HuH-7 (cell line): ENCODE measurements at regions not wholly inside any gene's neighbourhood (a gene's known extent, or its start where the extent isn't known, plus 50 kb on each side); places are given as distances from the start of the nearest gene placed in this dataset.
"Not testable (repeated sequence)": the region's sequence is repeated elsewhere in the genome, so short reads cannot be mapped to it uniquely, and the experiment has no call there.

Experiments
- DNase-seq: peaks from one replicate; pipeline ENCODE4 v3.0.0; 2011; ENCODE audit warnings: low spot score

DNA sequence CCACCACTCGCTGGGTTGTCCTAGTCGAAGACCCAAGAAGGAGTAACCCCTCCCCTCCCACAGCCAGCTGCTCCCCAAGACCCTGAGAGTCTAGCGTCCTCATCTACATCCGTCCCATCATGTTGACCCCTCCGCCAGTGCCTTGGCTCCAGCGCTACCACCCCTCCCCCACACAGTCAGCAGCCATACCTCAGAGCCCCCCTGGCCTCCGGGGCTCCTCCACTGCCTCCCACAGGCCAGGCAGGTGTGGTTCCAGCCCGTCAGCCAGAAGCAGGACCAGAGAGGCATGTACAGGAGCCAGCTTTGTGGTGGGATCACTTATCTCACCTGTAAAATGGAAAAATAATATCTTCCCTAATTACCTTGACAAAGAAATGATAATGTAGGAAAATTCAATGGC lies 51.5 kb upstream of the PHF21B start:
- DNase-seq, result no peak

- no peak for DNase-seq
These were observed 54.8 kb upstream of the PHF21B start for GRCh38 chr22:45064313-45065278.

- no peak for DNase-seq
These were observed 55.9 kb upstream of the PHF21B start for GRCh38 chr22:45065726-45066125.

DNA sequence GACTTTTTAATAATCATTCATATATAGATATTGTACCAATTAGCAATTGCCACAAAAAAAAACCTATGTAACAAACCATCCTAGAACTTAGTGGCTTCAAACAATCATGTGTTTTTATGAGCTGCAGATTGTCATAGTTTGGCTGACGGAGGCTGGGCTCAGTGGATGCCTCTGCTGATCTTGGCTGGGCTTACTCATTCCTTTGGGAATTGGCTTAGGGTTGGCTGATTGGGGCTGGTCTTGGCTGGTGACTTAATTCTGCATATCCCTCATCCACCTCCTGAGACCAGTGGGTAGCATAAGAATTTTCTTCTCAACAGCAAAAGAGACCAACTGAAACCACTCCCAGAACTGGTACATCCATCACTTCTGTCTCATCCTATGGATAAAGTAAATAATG lies 57.9 kb upstream of the PHF21B start:
- DNase-seq, result no peak

DNA sequence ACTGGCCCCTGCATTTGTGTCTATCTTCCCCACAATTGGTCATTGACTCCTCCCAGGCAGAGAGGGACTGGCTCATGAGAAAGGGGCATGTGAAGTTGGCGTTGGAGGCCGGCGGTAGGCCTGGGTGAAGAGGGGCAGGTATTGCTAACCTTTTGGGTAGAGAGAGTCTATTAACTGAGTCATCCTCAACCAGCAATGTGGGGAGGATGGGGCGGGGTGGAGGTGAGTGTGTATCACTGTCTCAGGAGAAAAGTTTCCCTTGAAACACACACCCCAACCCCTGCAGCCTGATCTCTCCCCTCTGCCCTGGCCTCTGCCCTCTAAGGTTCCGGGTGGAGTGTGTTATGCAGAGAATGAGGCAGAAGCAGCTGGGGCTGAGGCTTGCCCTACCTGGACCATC lies 60.1 kb upstream of the PHF21B start:
- DNase-seq, result no peak

- DNase-seq, result no peak
These were observed 61.8 kb upstream of the PHF21B start for GRCh38 chr22:45071618-45072017.

GRCh38 chr22:45072322-45072903 lies 62.6 kb upstream of the PHF21B start:
- no peak for DNase-seq

DNA sequence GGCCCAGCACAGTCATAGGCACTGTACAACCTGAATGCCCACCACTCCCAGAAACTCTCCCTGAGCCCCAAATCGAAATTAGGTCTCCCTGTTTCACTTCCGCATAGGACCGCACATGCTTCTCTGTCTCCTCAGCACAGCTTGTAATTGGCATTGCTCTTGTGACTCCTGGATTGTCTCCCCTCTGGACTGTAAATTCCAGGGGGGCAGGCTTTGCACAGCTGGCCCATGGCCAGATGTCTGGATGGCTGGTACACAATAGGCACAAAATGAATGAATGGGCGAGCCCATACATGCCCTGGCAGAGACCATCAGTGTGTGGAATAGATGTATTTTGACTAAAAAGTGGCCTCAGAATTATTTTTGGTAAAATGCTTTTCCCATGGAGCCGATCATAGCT lies 63.3 kb upstream of the PHF21B start:
- no peak for DNase-seq

DNA sequence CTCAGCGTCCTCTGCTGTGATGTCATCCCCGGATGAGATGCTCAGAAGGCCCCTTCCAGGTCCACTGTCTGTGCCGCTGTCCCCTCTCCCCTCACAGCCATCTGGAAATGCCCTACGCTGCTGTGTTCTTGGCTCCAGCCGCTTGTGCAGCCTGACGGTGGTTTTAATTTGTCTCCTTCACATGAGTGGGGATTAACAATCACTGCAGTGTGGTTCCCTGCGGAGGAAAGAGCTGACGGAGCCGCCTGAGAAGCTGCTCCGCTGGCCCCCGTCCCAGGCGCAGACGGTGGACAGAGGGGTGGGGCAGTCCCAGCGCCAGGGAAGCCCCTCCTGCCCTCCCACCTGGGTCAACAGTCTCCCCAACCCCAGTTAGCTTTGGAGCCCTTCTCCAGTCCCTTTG lies 67.5 kb upstream of the PHF21B start:
- no peak for DNase-seq

DNA sequence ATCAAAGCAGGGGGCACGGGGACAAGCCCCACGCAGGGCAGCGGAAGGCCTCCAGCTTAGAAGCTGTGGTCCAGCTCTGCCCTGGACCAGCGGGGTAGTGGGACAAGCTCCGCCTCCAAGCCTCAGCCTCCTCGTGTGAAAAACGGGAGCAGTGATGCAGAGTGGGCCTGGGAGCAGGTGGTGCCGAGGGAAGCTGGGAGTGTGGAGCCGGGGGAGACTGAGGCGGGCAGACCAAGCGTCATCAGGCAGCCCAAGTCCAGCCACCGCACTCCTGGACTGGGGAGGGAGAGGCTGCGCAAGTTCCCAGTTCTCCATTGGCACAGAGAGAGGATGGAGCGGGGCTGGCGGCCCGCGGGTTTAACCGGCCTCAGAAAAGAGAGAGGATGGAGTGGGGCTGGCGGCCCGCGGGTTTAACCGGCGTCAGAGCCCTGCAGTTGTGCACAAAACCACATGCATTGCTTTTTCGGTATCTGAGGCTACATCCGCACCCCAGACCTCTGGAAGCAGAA lies 68.1 kb upstream of the PHF21B start:
- no peak for DNase-seq

GRCh38 chr22:45082795-45083194 lies 73.0 kb upstream of the PHF21B start:
- DNase-seq, result peak; percentile 38

- no peak for DNase-seq
These were observed 74.0 kb upstream of the PHF21B start for GRCh38 chr22:45083659-45084305.

GRCh38 chr22:45084400-45084920 lies 74.7 kb upstream of the PHF21B start:
- no peak for DNase-seq

DNA sequence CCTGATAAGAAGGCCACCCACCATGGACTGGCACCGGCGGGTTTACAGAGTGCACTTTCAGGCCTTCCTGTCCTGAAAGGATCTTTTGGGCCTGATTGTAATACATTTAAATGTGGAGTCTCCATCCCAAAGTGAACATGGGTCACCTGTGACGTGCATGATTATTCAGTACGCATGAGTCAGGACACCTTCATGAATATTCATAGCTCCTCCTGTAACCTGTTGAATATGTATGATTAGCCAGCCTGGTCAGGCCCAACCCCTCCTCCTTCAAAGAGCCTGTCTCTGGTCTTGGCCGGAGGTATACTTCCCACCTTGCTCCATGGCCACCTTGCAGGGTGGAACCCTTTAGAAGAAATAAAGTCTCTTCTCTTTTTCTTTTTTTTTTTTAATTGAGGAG lies 75.9 kb upstream of the NUP50 start:
- no peak for DNase-seq

DNA sequence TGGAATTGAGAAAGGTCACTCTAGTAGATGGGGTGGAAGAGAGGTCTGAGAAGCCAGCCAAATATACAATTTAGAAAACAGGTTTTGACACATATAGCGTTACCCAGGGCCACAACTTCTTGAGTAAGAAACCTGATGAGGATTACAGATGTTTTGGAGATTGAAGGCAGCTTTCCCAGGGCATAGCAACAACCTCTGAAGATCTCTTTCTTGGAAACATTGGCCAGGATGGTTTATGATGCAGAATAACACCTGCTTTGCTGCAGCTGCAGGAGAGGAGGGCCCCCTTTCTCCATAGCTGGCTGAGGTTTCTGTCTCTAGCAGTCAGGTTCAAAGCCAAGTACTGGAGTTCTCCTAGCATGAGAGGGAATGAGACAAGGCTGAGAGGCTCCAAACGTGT lies 75.1 kb upstream of the NUP50 start:
- DNase-seq, result no peak

GRCh38 chr22:45090497-45090910 lies 73.2 kb upstream of the NUP50 start:
- DNase-seq, result peak; percentile 76

GRCh38 chr22:45091254-45091854 lies 72.4 kb upstream of the NUP50 start:
- no peak for DNase-seq

GRCh38 chr22:45091875-45092274 lies 71.8 kb upstream of the NUP50 start:
- DNase-seq, result not testable (repeated sequence)

GRCh38 chr22:45092644-45093043 lies 71.1 kb upstream of the NUP50 start:
- no peak for DNase-seq

DNA sequence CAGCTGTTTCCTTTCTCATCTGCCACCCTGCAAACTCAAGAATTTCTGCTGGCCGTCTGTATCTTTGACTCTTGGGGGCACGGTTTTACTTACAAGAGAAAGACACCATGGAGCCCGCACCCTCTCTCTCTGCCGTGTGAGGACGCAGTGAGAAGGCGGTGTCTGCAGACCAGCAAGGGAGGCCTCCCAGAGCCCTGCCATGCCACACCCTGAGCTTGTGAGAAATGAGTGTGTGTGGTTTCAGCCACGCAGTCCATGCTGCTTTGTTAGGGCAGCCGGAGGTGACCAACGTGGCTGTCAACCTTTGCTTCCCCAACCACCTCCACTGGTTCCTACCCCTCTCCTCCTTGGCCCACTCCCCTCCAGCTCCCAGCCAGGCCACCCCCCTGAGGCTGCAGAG lies 70.1 kb upstream of the NUP50 start:
- DNase-seq, result no peak

- no peak for DNase-seq
These were observed 69.5 kb upstream of the NUP50 start for GRCh38 chr22:45094081-45094720.

- DNase-seq, result no peak
These were observed 68.9 kb upstream of the NUP50 start for GRCh38 chr22:45094825-45095224.
